Loucy (cell line): ENCODE measurements at regions not wholly inside any gene's neighbourhood (a gene's known extent, or its start where the extent isn't known, plus 50 kb on each side); places are given as distances from the start of the nearest gene placed in this dataset.

Source experiments
- H2AFZ ChIP-seq: fragments of 200-600 bp; sonication (generic); 2 replicates; pipeline ENCODE4 v1.6.0; 2016; ENCODE audit warnings: antibody characterized with exemption, mild to moderate bottlenecking, low read length, moderate library complexity
- H3F3A ChIP-seq: fragments of 200-600 bp; 2 replicates; pipeline ENCODE4 v1.6.0; 2016; ENCODE audit warnings: antibody characterized with exemption, low read depth, mild to moderate bottlenecking
- H3K27me3 ChIP-seq: fragments of 200-600 bp; sonication (generic); 2 replicates; pipeline ENCODE4 v1.6.1; 2014; ENCODE audit warnings: low read length, mild to moderate bottlenecking; ENCODE audit not compliant: insufficient read depth, poor library complexity, severe bottlenecking
- H3K36me3 ChIP-seq: fragments of 200-600 bp; sonication (generic); 2 replicates; pipeline ENCODE4 v1.6.1; 2016; ENCODE audit warnings: low read length; ENCODE audit not compliant: insufficient read depth
- H3K4me1 ChIP-seq: fragments of 200-600 bp; sonication (generic); 2 replicates; pipeline ENCODE4 v1.5.1; 2014; ENCODE audit warnings: low read length, mild to moderate bottlenecking; ENCODE audit not compliant: insufficient read depth, poor library complexity, severe bottlenecking
- H3K4me2 ChIP-seq: fragments of 200-600 bp; sonication (generic); 2 replicates; pipeline ENCODE4 v1.6.0; 2014; ENCODE audit warnings: antibody characterized with exemption, low read length, low read depth, mild to moderate bottlenecking; ENCODE audit not compliant: poor library complexity, severe bottlenecking
- H3K4me3 ChIP-seq: fragments of 200-600 bp; sonication (generic); 2 replicates; pipeline ENCODE4 v1.5.1; 2014; ENCODE audit warnings: low read length, mild to moderate bottlenecking, mixed read lengths; ENCODE audit not compliant: poor library complexity, severe bottlenecking
- H3K79me2 ChIP-seq: fragments of 200-600 bp; sonication (generic); 2 replicates; pipeline ENCODE4 v1.6.1; 2014; ENCODE audit warnings: low read length; ENCODE audit not compliant: insufficient read depth
- H3K9ac ChIP-seq: fragments of 200-600 bp; sonication (generic); 2 replicates; pipeline ENCODE4 v1.6.0; 2014; ENCODE audit warnings: mild to moderate bottlenecking, low read depth, low read length, moderate library complexity; ENCODE audit not compliant: poor library complexity, severe bottlenecking
- H3K9me2 ChIP-seq: fragments of 200-600 bp; sonication (generic); replicated peaks from 2 replicates; pipeline ENCODE4 v1.6.1; 2016; ENCODE audit warnings: low read depth, low read length, mixed read lengths
- H3K9me3 ChIP-seq: fragments of 200-600 bp; sonication (generic); 2 replicates; pipeline ENCODE4 v1.6.1; 2014; ENCODE audit warnings: mild to moderate bottlenecking, antibody characterized with exemption, low read length, low read depth; ENCODE audit not compliant: insufficient read depth
- H4K20me1 ChIP-seq: fragments of 200-600 bp; sonication (generic); 2 replicates; pipeline ENCODE4 v1.6.0; 2014; ENCODE audit warnings: antibody characterized with exemption, low read length, mild to moderate bottlenecking; ENCODE audit not compliant: insufficient read depth, poor library complexity, severe bottlenecking
- EZH2phosphoT487 ChIP-seq: fragments of 200-600 bp; IDR thresholded peaks from 2 replicates; pipeline ENCODE4 v1.6.1; 2018; ENCODE audit warnings: antibody characterized with exemption, mild to moderate bottlenecking, moderate library complexity, borderline replicate concordance
- TF ChIP-seq, protein P1 (sequence below): fragments of 200-600 bp; sonication (generic); conservative IDR thresholded peaks from 2 replicates; pipeline ENCODE4 v1.5.1; 2014; ENCODE audit warnings: mild to moderate bottlenecking, antibody characterized with exemption, low read length

GRCh38 chr12:90831712-90832111 is 123.3 kb downstream of the CCER1 start:
- Histone ChIP-seq H3K4me2 (no peak overlapping the region), H3K9ac (no peak overlapping the region), H3K79me2 (no peaks in the 10 kb centered on the region), H3K9me2 (no peaks in the 10 kb centered on the region), H3K27me3 (no peaks in the 10 kb centered on the region), H3F3A (no peaks in the 10 kb centered on the region), H3K36me3 (no peaks in the 10 kb centered on the region), H3K4me3 (no peak overlapping the region), H3K4me1 (no peaks in the 10 kb centered on the region), H3K9me3 (no peaks in the 10 kb centered on the region), H2AFZ (no peak overlapping the region), H4K20me1 (no peaks in the 10 kb centered on the region)
- no peak for TF ChIP-seq EZH2phosphoT487
- TF ChIP-seq, protein P1, sequence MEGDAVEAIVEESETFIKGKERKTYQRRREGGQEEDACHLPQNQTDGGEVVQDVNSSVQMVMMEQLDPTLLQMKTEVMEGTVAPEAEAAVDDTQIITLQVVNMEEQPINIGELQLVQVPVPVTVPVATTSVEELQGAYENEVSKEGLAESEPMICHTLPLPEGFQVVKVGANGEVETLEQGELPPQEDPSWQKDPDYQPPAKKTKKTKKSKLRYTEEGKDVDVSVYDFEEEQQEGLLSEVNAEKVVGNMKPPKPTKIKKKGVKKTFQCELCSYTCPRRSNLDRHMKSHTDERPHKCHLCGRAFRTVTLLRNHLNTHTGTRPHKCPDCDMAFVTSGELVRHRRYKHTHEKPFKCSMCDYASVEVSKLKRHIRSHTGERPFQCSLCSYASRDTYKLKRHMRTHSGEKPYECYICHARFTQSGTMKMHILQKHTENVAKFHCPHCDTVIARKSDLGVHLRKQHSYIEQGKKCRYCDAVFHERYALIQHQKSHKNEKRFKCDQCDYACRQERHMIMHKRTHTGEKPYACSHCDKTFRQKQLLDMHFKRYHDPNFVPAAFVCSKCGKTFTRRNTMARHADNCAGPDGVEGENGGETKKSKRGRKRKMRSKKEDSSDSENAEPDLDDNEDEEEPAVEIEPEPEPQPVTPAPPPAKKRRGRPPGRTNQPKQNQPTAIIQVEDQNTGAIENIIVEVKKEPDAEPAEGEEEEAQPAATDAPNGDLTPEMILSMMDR = no peak

DNA sequence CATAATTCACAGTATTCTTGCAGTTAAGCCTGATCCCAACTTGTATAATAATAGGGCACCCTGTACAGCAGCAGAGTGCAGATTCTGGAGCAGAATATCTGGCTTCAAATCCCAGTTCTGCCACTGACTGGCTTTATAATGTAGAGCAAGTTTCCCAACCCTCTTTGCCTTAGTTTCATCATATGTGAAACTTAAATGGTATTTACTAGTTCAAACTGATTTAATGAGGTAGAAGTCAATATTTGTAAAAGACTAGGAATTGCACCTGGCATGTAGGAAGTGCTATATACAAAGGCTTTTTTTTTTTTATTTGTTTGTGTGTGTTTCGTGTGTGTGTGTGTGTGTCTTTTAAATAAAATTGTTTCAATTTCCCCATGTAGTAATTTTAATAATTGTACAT is 125.9 kb downstream of the CCER1 start:
- Histone ChIP-seq H3K9ac (no peak overlapping the region), H3K9me2 (no peaks in the 10 kb centered on the region), H3K36me3 (no peaks in the 10 kb centered on the region), H3K4me1 (no peaks in the 10 kb centered on the region), H3K4me3 (no peak overlapping the region), H3K79me2 (no peaks in the 10 kb centered on the region), H3K4me2 (no peak overlapping the region), H3K27me3 (no peaks in the 10 kb centered on the region), H3K9me3 (no peaks in the 10 kb centered on the region), H3F3A (no peaks in the 10 kb centered on the region), H2AFZ (no peak overlapping the region), H4K20me1 (no peaks in the 10 kb centered on the region)
- TF ChIP-seq, protein P1 = no peak
- TF ChIP-seq EZH2phosphoT487 = no peak

DNA sequence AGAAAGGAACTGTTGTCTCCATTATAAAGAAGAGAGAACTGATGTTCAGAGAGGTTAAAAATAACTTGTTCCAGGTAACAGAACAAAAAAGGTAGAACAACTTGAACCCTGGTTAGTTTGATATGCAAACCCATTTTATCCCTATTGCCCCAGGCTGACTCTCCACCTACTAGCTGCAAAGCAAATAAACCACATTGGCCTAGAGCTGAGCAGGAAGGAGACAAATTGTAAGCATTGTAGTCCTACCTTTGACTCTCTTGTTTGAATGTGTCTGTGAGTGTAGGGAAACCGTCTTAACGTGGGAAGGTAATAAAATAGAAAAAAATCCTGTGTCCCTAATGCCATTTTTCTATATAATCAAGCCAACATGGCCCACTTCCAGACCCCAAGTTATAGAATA is 126.4 kb downstream of the CCER1 start:
- no peaks in the 10 kb centered on the region for H3K27me3 ChIP-seq
- no peak overlapping the region for H2AFZ ChIP-seq
- H3K4me1 ChIP-seq = no peaks in the 10 kb centered on the region
- no peaks in the 10 kb centered on the region for H3F3A ChIP-seq
- no peak overlapping the region for H3K9ac ChIP-seq
- no peak overlapping the region for H3K4me3 ChIP-seq
- H3K79me2 ChIP-seq = no peaks in the 10 kb centered on the region
- H4K20me1 ChIP-seq = no peaks in the 10 kb centered on the region
- TF ChIP-seq, protein P1 = no peak
- no peak for TF ChIP-seq EZH2phosphoT487
- no peak overlapping the region for H3K4me2 ChIP-seq
- H3K9me3 ChIP-seq = no peaks in the 10 kb centered on the region
- no peaks in the 10 kb centered on the region for H3K36me3 ChIP-seq
- H3K9me2 ChIP-seq = no peaks in the 10 kb centered on the region
